BLaER1 treated with 17β-estradiol and CSF1 and Interleukin-3, amounts not matched to agents 10 nM and 100 nM (cell line): ENCODE measurements at regions not wholly inside any gene's neighbourhood (a gene's known extent, or its start where the extent isn't known, plus 50 kb on each side); places are given as distances from the start of the nearest gene placed in this dataset.

Experiments
- H3K27ac ChIP-seq, 11 experiments: shearing (Covaris generic); formaldehyde crosslinking; 2 replicates each; pipeline ENCODE4 v1.8.1; 2022
- H3K27me3 ChIP-seq, 11 experiments: shearing (Covaris generic); formaldehyde crosslinking; 2 replicates each; pipeline ENCODE4 v1.8.1; 2022
- H3K36me3 ChIP-seq, 11 experiments: shearing (Covaris generic); formaldehyde crosslinking; 2 replicates each; pipeline ENCODE4 v1.8.1; 2022
- H3K4me1 ChIP-seq, 10 experiments: shearing (Covaris generic); formaldehyde crosslinking; 2 replicates each; pipeline ENCODE4 v1.8.1; 2022
- H3K4me2 ChIP-seq, 11 experiments: shearing (Covaris generic); formaldehyde crosslinking; 2 replicates each; pipeline ENCODE4 v1.8.1; 2022
- H3K4me3 ChIP-seq, 10 experiments: shearing (Covaris generic); formaldehyde crosslinking; 2 replicates each; pipeline ENCODE4 v1.8.1; 2022
- H3K9ac ChIP-seq, 11 experiments: shearing (Covaris generic); formaldehyde crosslinking; 2 replicates each; pipeline ENCODE4 v1.8.1; 2022
- H3K9me3 ChIP-seq, 11 experiments: shearing (Covaris generic); formaldehyde crosslinking; replicated peaks in 1 of 11; 2 replicates each; pipeline ENCODE4 v1.8.1; 2022
- H4K20me1 ChIP-seq, 11 experiments: shearing (Covaris generic); formaldehyde crosslinking; 2 replicates each; pipeline ENCODE4 v1.8.1; 2022
- Cebpa-rat ChIP-seq, 11 experiments: shearing (Covaris generic); IDR thresholded peaks; 2 replicates each; pipeline ENCODE4 v1.8.1; 2022

- H3K4me3 ChIP-seq, result no peak overlapping the region
- H3K4me1 ChIP-seq, result peaks cover 0 to 22% (median 13%) of the 10 kb centered on the region in 10 experiments; a peak in 13 of 20 replicates
- no peak overlapping the region for H3K9ac ChIP-seq
- no peak overlapping the region for H3K27ac ChIP-seq
- no peaks in the 10 kb centered on the region for H3K36me3 ChIP-seq
- no peak for TF ChIP-seq Cebpa-rat (IDR thresholded peaks at IDR 0.05)
- no peaks in the 10 kb centered on the region for H3K9me3 ChIP-seq
- H3K27me3 ChIP-seq, result no peaks in the 10 kb centered on the region
- no peaks in the 10 kb centered on the region for H4K20me1 ChIP-seq
- no peak overlapping the region for H3K4me2 ChIP-seq
These were observed 334.5 kb upstream of the IGFBP7 start for GRCh38 chr4:57444671-57445070.

GRCh38 chr4:57443787-57444186 is 333.6 kb upstream of the IGFBP7 start:
- Histone ChIP-seq H3K27me3 (no peaks in the 10 kb centered on the region), H3K36me3 (no peaks in the 10 kb centered on the region), H3K4me3 (no peak overlapping the region), H3K9me3 (no peaks in the 10 kb centered on the region), H4K20me1 (no peaks in the 10 kb centered on the region), H3K27ac (no peak overlapping the region), H3K9ac (no peak overlapping the region), H3K4me1 (peaks cover 0 to 22% (median 13%) of the 10 kb centered on the region in 10 experiments; a peak in 13 of 20 replicates), H3K4me2 (no peak overlapping the region)
- no peak for TF ChIP-seq Cebpa-rat (IDR thresholded peaks at IDR 0.05)

GRCh38 chr4:57443308-57443707 is 333.1 kb upstream of the IGFBP7 start:
- H3K4me3 ChIP-seq, result no peak overlapping the region
- no peaks in the 10 kb centered on the region for H3K27me3 ChIP-seq
- H3K36me3 ChIP-seq, result no peaks in the 10 kb centered on the region
- H3K27ac ChIP-seq, result no peak overlapping the region
- no peak overlapping the region for H3K9ac ChIP-seq
- H4K20me1 ChIP-seq, result no peaks in the 10 kb centered on the region
- no peak overlapping the region for H3K4me2 ChIP-seq
- H3K9me3 ChIP-seq, result no peaks in the 10 kb centered on the region
- peaks cover 0 to 22% (median 13%) of the 10 kb centered on the region in 10 experiments; a peak in 13 of 20 replicates for H3K4me1 ChIP-seq
- TF ChIP-seq Cebpa-rat (IDR thresholded peaks at IDR 0.05), result no peak

GRCh38 chr4:57442831-57443291 is 332.7 kb upstream of the IGFBP7 start:
- Histone ChIP-seq H4K20me1 (no peaks in the 10 kb centered on the region), H3K9ac (no peak overlapping the region), H3K27me3 (no peaks in the 10 kb centered on the region), H3K4me2 (no peak overlapping the region), H3K36me3 (no peaks in the 10 kb centered on the region), H3K9me3 (no peaks in the 10 kb centered on the region), H3K4me1 (peaks cover 0 to 22% (median 13%) of the 10 kb centered on the region in 10 experiments; a peak in 13 of 20 replicates), H3K27ac (no peak overlapping the region), H3K4me3 (no peak overlapping the region)
- no peak for TF ChIP-seq Cebpa-rat (IDR thresholded peaks at IDR 0.05)

- Histone ChIP-seq H3K4me2 (no peak overlapping the region), H3K36me3 (no peaks in the 10 kb centered on the region), H3K4me1 (peaks cover 0 to 22% (median 13%) of the 10 kb centered on the region in 10 experiments; a peak in 13 of 20 replicates), H3K27ac (no peak overlapping the region), H4K20me1 (no peaks in the 10 kb centered on the region), H3K27me3 (no peaks in the 10 kb centered on the region), H3K9me3 (no peaks in the 10 kb centered on the region), H3K4me3 (no peak overlapping the region), H3K9ac (no peak overlapping the region)
- TF ChIP-seq Cebpa-rat (IDR thresholded peaks at IDR 0.05), result no peak
These were observed 332.1 kb upstream of the IGFBP7 start for GRCh38 chr4:57442241-57442640.

GRCh38 chr4:57437649-57438048 is 327.5 kb upstream of the IGFBP7 start:
- H3K9ac ChIP-seq, result no peak overlapping the region
- H3K4me2 ChIP-seq, result no peak overlapping the region

GRCh38 chr4:57435300-57435699 is 325.1 kb upstream of the IGFBP7 start:
- H3K4me1 ChIP-seq, result no peaks in the 10 kb centered on the region
- H3K27me3 ChIP-seq, result no peaks in the 10 kb centered on the region
- no peak for TF ChIP-seq Cebpa-rat (IDR thresholded peaks at IDR 0.05)
- no peak overlapping the region for H3K27ac ChIP-seq
- no peak overlapping the region for H3K4me3 ChIP-seq
- no peaks in the 10 kb centered on the region for H4K20me1 ChIP-seq
- H3K9me3 ChIP-seq, result no peaks in the 10 kb centered on the region
- no peak overlapping the region for H3K9ac ChIP-seq
- no peaks in the 10 kb centered on the region for H3K36me3 ChIP-seq
- H3K4me2 ChIP-seq, result no peak overlapping the region

More at GRCh38 chr4:57437649-57438048, 327.5 kb upstream of the IGFBP7 start:
- no peaks in the 10 kb centered on the region for H3K4me1 ChIP-seq
- H3K27me3 ChIP-seq, result no peaks in the 10 kb centered on the region
- no peaks in the 10 kb centered on the region for H3K36me3 ChIP-seq
- no peak overlapping the region for H3K27ac ChIP-seq
- no peak overlapping the region for H3K4me3 ChIP-seq
- no peaks in the 10 kb centered on the region for H4K20me1 ChIP-seq
- no peak for TF ChIP-seq Cebpa-rat (IDR thresholded peaks at IDR 0.05)
- H3K9me3 ChIP-seq, result no peaks in the 10 kb centered on the region

- Histone ChIP-seq H3K27me3 (no peaks in the 10 kb centered on the region), H3K36me3 (no peaks in the 10 kb centered on the region), H3K9me3 (no peaks in the 10 kb centered on the region), H4K20me1 (no peaks in the 10 kb centered on the region), H3K4me2 (no peak overlapping the region), H3K27ac (no peak overlapping the region), H3K4me1 (no peaks in the 10 kb centered on the region), H3K4me3 (no peak overlapping the region), H3K9ac (no peak overlapping the region)
- no peak for TF ChIP-seq Cebpa-rat (IDR thresholded peaks at IDR 0.05)
These were observed 320.5 kb upstream of the IGFBP7 start for GRCh38 chr4:57430726-57431125.

- Histone ChIP-seq H3K9me3 (peaks cover 6 to 10% (median 9%) of the 10 kb centered on the region in 11 experiments; a peak in 18 of 22 replicates), H3K27ac (no peak overlapping the region), H3K4me3 (no peak overlapping the region), H3K9ac (no peak overlapping the region), H3K4me2 (no peak overlapping the region), H3K4me1 (no peaks in the 10 kb centered on the region), H3K36me3 (no peaks in the 10 kb centered on the region), H3K27me3 (no peaks in the 10 kb centered on the region), H4K20me1 (no peaks in the 10 kb centered on the region)
- TF ChIP-seq Cebpa-rat (IDR thresholded peaks at IDR 0.05), result no peak
These were observed 316.7 kb upstream of the IGFBP7 start for GRCh38 chr4:57426779-57427395.

GRCh38 chr4:57425610-57426009 is 315.4 kb upstream of the IGFBP7 start:
- Histone ChIP-seq H3K27ac (no peak overlapping the region), H3K4me1 (no peaks in the 10 kb centered on the region), H4K20me1 (no peaks in the 10 kb centered on the region), H3K4me2 (no peak overlapping the region), H3K36me3 (no peaks in the 10 kb centered on the region), H3K9me3 (peaks cover 7 to 12% (median 11%) of the 10 kb centered on the region in 11 experiments; a peak in 18 of 22 replicates), H3K27me3 (no peaks in the 10 kb centered on the region), H3K4me3 (no peak overlapping the region), H3K9ac (no peak overlapping the region)
- TF ChIP-seq Cebpa-rat (IDR thresholded peaks at IDR 0.05), result no peak
